NCI-H460 (cell line): ENCODE measurements at regions not wholly inside any gene's neighbourhood (a gene's known extent, or its start where the extent isn't known, plus 50 kb on each side); places are given as distances from the start of the nearest gene placed in this dataset.

Source experiments
- DNase-seq: peaks from one replicate; pipeline ENCODE4 v3.0.0-alpha.2; 2016; ENCODE audit warnings: low read depth; ENCODE audit errors: extremely low read depth

DNA sequence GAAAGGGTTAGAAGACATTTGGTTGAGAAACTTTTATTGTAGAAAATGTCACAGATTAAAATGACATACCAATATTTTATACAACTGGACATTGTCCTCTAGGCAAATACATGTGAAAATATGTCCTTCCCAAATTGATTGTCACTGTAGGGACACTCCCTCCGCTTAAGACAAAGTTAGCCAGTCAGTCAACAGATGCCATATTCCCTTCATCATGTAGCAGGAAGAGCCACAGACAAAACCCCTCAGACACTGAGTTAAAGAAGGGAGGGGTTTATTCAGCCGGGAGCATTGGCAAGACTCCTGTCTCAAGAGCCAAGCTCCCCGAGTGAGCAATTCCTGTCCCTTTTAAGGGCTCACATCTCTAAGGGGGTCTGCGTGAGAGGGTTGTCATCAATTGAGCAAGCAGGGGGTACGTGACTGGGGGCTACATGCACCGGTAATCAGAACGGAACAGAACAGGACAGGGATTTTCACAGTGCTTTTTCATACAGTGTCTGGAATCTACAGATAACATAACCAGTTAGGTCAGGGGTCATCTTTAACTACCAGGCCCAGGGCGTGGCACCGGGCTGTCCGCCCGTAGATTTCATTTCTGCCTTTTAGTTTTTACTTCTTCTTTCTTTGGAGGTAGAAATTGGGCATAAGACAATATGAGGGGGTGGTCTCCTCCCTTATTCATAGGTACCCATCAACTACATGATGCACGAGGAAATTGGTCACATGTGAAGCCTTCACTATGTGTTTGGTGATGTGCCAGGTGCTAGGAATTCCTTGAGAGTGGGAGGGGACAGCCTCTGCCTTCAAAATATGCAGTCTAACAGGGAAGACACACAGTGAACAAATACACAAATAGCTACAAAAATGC, 155.7 kb upstream of the CDYL start:
- DNase-seq: no peak

DNA sequence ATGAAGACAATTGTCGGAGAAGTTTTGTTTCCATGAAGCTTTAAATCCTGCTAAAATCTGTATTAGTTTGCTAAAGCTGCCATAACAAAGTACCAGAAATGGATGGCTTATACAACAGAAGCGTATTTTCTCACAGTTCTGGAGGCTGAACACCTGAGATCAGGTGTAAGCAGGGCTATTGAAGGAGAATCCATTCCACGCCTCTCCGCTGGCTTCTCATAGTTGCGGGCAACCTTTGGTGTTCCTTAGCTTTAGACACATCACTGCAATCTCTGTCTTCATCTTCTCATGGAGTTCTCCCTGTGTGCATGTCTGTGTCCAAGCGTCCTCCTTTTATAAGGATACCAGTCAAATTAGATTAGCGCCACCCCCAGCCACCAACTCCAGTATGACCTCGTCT, 159.9 kb upstream of the CDYL start:
- DNase-seq: no peak

DNA sequence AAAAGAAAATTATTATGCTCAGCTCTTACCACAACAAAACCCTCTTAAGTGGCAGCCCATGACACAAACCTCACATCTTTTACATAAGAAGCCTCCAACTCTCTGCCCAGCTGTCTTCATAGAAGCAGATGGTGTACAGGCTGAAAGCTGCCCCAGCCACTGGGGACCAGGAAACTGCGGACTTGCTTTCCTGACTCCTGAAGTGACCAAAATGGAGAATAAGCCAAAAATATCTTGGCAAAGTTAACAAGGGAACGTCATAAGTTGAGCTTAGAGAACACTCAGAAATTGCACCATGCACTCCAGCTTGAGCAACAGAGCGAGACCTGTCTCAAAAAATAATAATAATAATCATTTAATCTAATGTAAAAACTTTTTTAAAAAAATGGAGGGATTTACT, 160.3 kb upstream of the CDYL start:
- DNase-seq: no peak

DNA sequence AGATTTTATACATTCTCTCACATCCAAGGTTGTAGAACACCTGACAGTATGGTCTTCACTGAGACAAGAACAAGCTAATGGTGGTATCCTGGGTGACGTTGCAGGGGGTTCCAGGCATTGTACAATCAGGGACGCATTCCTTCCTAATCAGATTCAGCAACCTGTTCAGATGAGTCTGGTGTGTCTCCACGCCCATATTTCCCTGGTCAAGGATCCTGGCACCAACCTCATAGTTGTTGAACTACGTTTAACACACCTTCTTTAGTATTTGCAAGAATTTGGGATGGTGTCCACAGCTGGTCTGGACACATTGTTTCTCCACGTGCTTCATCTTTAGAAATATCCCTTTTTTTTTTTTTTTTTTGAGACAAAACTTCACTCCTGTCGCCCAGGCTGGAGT, 161.0 kb upstream of the CDYL start:
- no peak for DNase-seq

DNA sequence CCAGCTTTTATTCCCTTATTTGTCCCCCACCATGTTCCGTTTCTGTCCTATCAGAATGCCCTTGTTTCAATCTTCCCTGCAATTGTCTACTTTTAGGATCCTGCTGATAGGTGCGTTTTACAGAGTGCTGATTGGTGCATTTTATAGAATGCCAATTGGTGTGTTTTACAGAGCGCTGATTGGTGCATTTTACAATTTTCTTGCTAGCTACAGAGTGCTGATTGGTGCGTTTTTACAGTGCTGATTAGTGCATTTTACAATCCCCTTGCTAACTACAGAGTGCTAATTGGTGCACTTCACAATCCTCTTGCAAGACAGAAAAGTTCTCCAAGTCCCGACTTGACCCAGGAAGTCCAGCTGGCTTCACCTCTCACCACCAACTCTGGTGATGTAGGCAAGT, 161.6 kb upstream of the CDYL start:
- no peak for DNase-seq

DNA sequence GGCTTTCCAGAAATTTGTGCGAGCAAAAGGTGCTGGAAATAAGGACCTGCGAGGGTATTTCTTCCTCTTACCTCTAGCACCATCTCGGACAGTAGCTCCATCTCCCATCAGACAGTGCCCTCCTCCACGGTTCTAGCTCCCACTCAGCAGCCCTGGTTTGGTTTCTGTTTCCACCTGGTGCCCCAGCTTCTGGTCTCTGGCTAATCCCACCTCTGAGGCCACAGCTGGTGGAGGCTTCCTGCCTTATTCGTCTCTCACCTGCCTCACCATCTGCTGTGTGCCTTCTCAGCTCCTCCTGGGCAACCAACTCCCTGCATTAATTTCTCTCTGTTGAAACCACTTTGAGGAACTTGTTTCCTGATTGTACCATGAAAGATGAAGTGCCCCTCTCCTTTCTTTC, 162.4 kb upstream of the CDYL start:
- no peak for DNase-seq

DNA sequence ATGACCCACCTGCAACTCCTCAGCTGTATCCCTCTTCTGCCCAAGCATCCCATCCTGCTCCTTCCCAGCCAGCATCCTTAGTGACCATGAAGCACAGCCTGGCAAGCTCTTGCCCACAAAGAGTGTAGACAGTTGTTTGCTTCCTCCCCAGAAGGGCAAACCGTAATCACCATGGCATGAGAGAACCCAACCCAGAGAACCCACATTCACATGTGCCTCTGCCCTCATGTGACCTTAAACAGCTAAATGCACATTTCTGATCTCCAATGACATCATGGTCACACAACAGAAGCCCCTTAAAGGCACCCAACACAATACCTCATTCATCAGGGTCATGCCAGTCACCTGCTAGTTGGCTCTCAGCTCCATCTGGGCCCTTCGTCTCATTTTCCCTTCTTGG, 162.8 kb upstream of the CDYL start:
- DNase-seq: no peak

DNA sequence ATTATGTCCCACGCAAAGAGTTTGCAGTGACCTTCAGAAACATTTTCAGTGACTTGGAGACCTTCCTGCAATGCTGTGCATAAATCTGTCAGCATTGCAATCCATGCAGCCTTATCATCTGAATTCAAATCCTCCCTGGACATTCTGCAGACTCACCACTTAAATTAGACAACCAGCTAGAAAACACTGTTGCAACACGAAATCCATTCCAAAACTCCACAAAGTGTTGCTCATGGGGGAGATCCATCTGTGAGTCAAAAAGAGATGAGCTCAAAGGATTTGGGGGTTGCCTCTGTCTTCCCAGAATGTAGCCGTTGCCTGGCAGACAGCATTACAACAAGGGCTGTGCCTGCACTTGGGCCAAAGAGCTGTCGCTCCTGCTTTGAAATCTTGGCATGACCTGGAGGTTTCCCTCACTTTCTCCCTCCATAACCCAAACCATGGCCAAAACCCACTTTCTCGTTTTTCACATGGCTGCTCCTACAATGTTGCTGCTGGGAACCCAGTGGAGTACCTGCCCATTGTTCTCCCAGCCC, 163.5 kb upstream of the CDYL start:
- no peak for DNase-seq

DNA sequence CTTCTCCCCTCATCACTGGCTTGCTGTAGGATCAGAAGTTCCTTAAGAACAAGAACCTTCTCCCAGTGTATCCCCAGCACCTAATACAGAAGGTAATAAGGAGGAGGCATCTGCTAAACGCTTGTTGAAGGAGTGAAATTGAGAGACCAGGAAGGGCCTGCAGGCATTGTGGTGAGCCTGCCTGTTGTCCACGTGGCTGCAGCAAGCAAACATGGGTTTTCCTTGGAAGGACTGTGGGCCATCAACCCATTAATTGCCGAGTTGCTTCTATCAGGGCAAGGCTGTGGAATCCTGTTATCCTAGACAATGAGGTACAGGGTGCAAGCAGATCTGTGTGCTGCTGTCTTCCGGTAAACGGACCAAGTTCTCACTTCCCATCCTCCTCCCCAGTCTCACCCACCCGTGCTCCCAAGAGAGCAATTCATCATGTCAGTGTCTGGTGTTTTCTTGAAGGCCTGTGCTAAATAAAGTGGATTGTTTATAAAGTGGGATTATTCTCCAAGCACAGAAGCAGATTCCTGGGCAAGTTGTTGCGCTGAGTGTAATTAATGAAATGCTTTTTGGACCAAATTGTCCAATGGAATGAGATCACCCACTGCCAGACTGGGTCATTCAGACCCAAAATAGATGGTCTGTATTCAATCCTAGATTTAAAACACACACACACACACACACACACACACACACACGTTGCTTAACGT, 164.6 kb upstream of the CDYL start:
- DNase-seq: no peak

DNA sequence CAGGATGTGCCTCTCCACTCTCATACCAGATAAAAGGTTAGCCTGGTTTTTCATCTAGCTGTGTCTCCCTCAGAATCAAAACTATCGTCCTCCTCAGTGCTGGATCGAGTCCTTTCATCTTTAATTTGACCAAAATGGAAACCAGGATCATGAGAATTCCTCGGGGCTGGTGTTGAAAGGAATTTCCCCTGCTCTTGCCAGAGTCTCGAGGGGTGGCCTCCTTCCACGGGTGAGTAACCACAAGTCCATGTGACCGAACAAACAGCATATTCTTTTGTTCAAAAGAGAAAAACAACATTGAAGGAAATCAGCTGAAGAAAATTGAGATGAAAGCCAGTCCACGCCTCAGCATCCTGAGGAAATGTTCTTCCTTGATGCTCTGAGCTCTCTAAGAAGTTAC, 165.9 kb upstream of the CDYL start:
- DNase-seq: no peak

DNA sequence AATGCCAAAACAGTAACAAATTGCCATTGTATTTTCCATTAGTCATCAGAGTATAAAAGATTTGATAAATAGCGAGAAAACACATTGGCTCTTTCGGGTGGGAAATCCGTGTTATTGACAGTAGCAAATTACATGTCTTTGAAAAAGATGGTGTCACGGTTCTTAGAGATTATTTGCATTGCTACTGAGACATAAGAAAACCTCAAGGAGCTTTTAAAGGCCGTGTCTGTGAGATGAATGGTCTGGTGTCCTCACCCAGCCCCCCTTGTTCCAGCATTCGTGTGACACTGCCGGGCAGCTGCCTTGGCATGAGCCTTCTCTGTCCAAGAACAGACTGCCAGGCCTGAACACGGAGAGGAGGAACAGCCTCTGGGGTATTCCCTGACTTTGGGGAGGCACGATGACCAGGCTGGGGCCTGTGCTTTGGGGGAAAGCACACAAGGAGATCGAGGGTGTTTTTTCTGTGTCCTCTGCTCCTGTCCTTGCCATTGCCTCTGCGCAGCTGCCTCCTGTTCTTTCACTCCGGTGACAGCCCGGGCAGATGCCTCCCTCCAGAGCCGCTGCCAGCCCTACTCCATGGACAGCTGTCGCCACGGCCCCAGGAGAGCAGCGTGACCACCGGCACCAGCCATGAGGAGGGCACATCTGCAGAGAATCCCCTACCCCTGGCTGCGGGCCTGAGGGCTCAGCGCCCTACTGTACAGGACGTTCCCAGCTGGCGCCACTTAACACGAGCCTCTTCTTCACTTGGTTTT, 167.7 kb upstream of the CDYL start:
- DNase-seq: no peak

DNA sequence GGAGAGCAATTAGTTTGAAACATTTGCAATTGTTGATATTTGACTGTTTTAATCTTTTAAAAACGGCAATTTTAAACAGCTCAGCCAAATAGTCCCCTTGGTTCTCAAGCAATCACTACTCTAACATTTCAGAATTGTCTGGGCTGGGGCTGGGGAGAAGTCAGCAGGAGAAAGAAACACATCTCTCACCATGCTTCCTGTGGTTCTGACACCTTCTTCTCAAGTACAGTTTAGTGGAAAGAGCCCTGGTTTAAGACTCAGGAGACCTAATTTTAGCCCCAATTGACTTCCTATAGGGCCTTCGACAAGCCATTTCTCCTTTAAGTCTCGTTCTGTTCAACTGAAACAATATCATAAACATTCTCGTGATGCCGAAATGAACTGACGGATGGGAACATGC, 168.4 kb upstream of the CDYL start:
- no peak for DNase-seq

DNA sequence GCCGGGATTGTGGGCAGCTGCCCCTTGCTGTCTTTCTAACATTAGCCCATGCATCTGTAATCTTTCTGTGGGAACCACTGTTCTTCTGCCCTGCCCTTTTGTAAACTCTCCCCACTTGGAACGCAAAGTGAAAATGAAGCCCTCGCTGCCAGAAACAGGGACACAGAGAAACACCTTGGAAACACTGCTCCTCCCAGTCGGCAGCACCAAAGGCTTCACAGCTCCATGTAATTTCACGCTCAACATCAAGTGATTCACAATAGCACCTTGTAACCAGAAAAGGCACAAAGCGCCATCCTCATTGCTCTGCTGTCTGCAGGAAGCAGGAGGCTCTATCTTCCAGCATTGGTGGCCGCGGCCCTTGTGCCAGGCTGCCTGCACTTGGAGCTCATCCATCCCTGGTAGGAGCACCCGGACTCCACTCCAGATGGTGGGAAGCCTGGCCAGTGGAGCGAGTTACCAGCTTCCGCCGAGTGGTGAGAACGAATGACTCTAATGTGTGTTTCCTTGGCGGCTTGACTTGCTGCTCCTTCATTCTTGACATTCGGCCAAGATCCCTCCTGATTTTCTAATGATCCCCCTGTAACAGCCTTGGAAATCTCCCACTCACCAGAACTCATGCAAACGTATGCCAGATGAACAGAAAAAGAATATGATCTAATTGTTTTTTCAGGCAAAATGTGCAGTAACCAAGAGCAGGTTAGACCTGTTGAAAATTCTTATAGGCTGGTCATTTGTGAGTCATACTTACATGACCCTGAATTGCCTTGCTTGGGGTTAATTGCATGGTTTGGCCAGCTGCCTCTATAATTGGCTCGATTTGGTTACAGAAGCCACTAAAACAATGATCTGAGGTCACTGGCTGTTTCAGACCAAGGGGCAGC, 169.1 kb upstream of the CDYL start:
- no peak for DNase-seq

DNA sequence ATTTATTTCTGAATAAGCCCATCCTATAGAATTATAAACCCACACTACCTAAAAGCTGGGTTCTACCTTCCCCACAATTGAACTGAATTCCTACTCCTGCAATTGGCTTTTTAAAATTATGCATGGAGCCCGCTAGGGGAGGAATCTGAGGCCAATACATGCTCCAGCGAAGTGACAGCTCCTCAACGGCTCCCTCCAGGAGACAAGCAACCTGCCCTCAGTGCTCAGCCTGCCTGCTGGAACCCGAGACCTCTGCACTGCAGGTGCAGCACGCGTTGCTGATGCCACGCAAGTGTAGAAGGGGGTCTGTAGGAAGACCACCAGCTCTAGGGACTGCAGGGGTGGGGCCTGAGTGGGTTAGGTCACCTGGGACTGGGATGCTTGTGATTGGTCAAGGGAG, 170.2 kb upstream of the CDYL start:
- no peak for DNase-seq

DNA sequence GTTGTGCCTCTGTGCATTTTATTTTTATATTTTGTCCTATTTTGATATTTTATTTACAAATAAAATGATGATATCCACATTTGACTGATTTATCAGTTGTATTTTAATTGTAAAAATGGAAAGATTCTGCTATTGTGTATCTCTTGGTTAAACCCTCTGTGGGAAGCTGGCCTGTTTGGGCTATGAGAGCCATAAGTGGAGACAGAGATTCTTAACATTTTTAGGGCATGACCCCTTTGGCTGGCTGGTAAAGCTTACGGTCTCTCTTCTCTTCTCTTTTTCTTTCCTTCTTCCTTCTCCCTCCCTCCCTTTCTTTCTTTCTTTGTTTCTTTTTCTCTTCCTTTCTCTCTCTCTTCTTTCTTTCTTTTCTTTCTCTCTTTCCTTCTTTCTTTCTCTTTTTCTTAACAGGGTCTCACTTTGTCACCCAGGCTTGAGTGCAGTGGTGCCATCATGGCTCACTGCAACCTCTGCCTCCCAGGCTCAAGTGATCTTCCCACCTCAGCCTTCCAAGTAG, 172.3 kb upstream of the CDYL start:
- DNase-seq: no peak

DNA sequence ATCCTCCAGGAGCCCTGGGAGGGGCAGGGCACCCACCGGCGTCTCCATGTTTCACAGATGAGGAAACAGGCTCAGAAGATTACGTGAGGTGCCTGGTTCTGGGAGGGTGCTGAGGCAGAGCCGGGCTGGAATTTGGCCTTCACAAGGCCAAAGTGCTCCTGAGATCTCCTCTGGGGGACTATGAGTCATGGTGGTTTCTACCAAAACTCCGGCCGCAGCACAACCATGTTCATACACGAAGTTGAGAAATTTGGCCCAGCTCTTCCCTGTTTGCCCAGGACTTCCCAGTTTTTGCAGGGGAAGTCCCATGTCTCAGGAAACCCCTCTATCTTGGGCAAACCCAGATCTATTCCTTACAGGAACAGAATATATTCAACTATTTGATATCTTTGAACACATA, 172.9 kb upstream of the CDYL start:
- no peak for DNase-seq

DNA sequence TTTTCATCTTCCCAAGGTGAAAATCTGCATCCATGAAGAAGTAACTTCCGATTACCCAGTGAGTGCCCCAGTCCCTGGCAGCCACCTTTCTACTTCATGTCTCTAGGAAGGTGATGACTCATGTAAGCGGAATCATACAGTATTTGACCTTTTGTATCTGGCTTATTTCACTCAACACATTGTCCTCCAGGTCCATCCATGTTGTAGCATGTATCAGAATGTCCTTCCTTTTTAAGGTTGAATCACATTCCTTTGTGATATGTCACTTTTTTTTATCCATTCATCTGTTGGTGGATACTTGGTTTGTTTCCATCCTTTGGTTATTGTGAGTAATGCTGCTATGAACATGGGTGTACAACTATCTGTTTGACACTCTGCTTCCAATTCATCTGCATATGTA, 176.3 kb upstream of the CDYL start:
- no peak for DNase-seq

DNA sequence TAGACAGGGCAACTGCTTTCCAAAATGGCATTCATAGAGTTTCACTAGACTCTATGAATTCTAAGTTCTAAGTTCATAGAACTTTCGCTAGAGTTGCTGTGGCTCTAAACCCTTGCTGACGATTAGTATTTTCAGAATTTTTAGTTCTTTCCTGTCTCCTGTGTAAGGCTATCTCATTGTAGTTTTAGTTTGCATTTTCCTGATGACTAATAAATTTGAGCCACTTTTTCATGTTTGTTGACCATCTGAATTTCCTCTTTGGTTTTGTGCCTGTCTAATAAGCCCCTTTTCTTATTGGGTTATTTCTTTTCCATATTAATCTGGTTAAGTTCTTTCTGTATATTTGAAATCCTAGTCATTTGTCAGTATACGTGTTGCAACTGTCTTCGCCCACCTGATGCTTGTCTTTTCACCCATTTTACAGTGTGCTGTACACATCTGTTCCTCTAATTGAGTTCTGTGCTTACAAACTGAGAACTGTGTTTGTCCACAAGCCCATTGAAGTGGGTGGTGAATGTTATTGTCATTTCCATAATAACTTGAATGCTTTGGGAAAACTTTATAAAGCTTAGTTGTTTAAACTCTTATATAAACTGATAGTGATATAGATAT, 177.7 kb upstream of the CDYL start:
- no peak for DNase-seq

DNA sequence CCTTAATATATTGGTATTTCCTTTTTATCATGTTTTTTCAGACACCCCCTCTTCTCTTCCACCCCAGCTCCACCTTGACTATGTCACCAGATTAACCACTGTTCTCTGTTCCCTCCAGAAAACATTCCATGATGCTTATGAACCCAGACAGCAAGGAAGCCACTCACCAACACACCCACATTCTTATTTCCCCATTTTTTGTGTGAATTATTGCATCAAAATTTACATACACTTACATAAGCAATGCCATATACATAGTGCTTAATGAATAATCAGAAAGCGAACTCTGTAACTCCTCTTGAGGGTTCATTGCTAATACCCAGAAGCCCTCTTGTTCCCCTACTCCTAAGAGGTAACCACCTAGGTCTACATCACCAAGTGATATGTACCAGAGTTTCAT, 182.3 kb upstream of the CDYL start:
- DNase-seq: no peak

DNA sequence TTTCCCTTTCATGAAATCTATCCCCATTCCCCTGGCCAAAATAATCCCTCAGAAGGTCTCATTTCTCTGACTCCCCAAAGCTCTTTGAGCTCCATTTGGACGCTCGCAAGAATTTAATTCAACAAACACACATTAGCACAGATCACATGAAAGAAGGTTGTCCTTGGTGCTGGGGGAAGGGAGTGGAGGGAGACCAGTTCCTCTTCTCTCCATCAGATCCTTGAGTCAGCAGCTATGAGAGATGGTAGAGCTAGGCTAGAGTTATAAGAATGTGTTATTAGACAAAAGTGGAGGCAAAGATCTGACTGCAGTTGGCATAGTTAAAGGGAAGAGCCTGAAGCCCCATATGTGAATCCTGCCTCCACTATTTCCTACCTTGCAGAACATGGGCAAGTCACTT, 184.2 kb upstream of the CDYL start:
- no peak for DNase-seq
